H9 (cell line): ENCODE measurements at regions not wholly inside any gene's neighbourhood (a gene's known extent, or its start where the extent isn't known, plus 50 kb on each side); places are given as distances from the start of the nearest gene placed in this dataset.

Source experiments
- DNase-seq: peaks from one replicate; pipeline ENCODE4 v3.0.0-alpha.2; 2017
- H2AFZ ChIP-seq: one replicate; pipeline ENCODE4 v1.6.1; 2013; ENCODE audit warnings: mild to moderate bottlenecking, low read length, control low read depth, moderate library complexity
- H2AK5ac ChIP-seq: 2 replicates; pipeline ENCODE4 v1.6.1; 2013; ENCODE audit warnings: low read length, control low read depth, mixed read lengths; ENCODE audit not compliant: insufficient read length
- H2BK120ac ChIP-seq: one replicate; pipeline ENCODE4 v1.6.1; 2013; ENCODE audit warnings: low read depth, mild to moderate bottlenecking, low read length, control low read depth, inconsistent platforms; ENCODE audit not compliant: poor library complexity, severe bottlenecking
- H2BK12ac ChIP-seq: 2 replicates; pipeline ENCODE4 v1.6.1; 2013; ENCODE audit warnings: low read length, control low read depth, mixed read lengths, low read depth; ENCODE audit not compliant: insufficient read length
- H2BK15ac ChIP-seq: 2 replicates; pipeline ENCODE4 v1.6.1; 2013; ENCODE audit warnings: low read depth, low read length, control low read depth
- H2BK20ac ChIP-seq: one replicate; pipeline ENCODE4 v1.6.1; 2013; ENCODE audit warnings: low read depth, mild to moderate bottlenecking, low read length, control low read depth, inconsistent platforms; ENCODE audit not compliant: poor library complexity, severe bottlenecking
- H2BK5ac ChIP-seq: 2 replicates; pipeline ENCODE4 v1.6.1; 2013; ENCODE audit warnings: low read length, control low read depth, mixed read lengths; ENCODE audit not compliant: insufficient read length
- H3K14ac ChIP-seq: 2 replicates; pipeline ENCODE4 v1.6.1; 2013; ENCODE audit warnings: low read length, control low read depth; ENCODE audit not compliant: insufficient read depth
- H3K18ac ChIP-seq: 2 replicates; pipeline ENCODE4 v1.6.1; 2013; ENCODE audit warnings: low read depth, mild to moderate bottlenecking, mixed read lengths, low read length, control low read depth; ENCODE audit not compliant: insufficient read length
- H3K23ac ChIP-seq: 2 replicates; pipeline ENCODE4 v1.6.1; 2013; ENCODE audit warnings: low read length, control low read depth, mixed read lengths, low read depth; ENCODE audit not compliant: insufficient read length
- H3K23me2 ChIP-seq: 2 replicates; pipeline ENCODE4 v1.6.1; 2013; ENCODE audit warnings: low read depth, mild to moderate bottlenecking, mixed read lengths, low read length, control low read depth; ENCODE audit not compliant: insufficient read length, poor library complexity, severe bottlenecking
- H3K27ac ChIP-seq: 2 replicates; pipeline ENCODE4 v1.5.1; 2013; ENCODE audit warnings: low read length, control low read depth, mixed read lengths, low read depth; ENCODE audit not compliant: insufficient read length
- H3K27me3 ChIP-seq: 2 replicates; pipeline ENCODE4 v1.6.1; 2013; ENCODE audit warnings: low read length, control low read depth, inconsistent platforms; ENCODE audit not compliant: insufficient read depth
- H3K4ac ChIP-seq: 2 replicates; pipeline ENCODE4 v1.6.1; 2013; ENCODE audit warnings: low read depth, mild to moderate bottlenecking, control low read depth, inconsistent platforms, low read length, moderate library complexity
- H3K4me1 ChIP-seq: 2 replicates; pipeline ENCODE4 v1.6.1; 2013; ENCODE audit warnings: low read length, control low read depth, inconsistent platforms; ENCODE audit not compliant: insufficient read depth
- H3K4me2 ChIP-seq: 2 replicates; pipeline ENCODE4 v1.6.1; 2013; ENCODE audit warnings: low read length, control low read depth, mixed read lengths; ENCODE audit not compliant: insufficient read length, insufficient read depth
- H3K56ac ChIP-seq: 2 replicates; pipeline ENCODE4 v1.6.1; 2013; ENCODE audit warnings: low read depth, mild to moderate bottlenecking, mixed read lengths, low read length, control low read depth; ENCODE audit not compliant: insufficient read length
- H3K79me1 ChIP-seq: 2 replicates; pipeline ENCODE4 v1.6.1; 2013; ENCODE audit warnings: low read depth, mild to moderate bottlenecking, moderate library complexity, low read length, control low read depth, inconsistent platforms; ENCODE audit not compliant: insufficient read depth, poor library complexity, severe bottlenecking
- H3K79me2 ChIP-seq: 2 replicates; pipeline ENCODE4 v1.6.1; 2013; ENCODE audit warnings: low read length, control low read depth, inconsistent platforms; ENCODE audit not compliant: insufficient read depth
- H3K9ac ChIP-seq: 2 replicates; pipeline ENCODE4 v1.6.1; 2013; ENCODE audit warnings: low read length, control low read depth, mixed read lengths; ENCODE audit not compliant: insufficient read length; ENCODE audit errors: extremely low read depth
- H3K9me3 ChIP-seq: one replicate; pipeline ENCODE4 v1.6.1; 2013; ENCODE audit warnings: low read depth, low read length, inconsistent platforms; ENCODE audit not compliant: control insufficient read depth
- H3T11ph ChIP-seq: one replicate; pipeline ENCODE4 v1.6.1; 2013; ENCODE audit warnings: mild to moderate bottlenecking, low read length, control low read depth, inconsistent platforms
- H4K20me1 ChIP-seq: one replicate; pipeline ENCODE4 v1.6.1; 2013; ENCODE audit not compliant: control insufficient read depth, insufficient read length, insufficient read depth
- H4K5ac ChIP-seq: 2 replicates; pipeline ENCODE4 v1.6.1; 2013; ENCODE audit warnings: low read depth, mild to moderate bottlenecking, mixed read lengths, low read length, control low read depth; ENCODE audit not compliant: insufficient read length
- H4K8ac ChIP-seq: replicated peaks from 2 replicates; pipeline ENCODE4 v1.6.1; 2013; ENCODE audit warnings: low read length, control low read depth, mixed read lengths, low read depth; ENCODE audit not compliant: insufficient read length
- H4K91ac ChIP-seq: 2 replicates; pipeline ENCODE4 v1.6.1; 2013; ENCODE audit warnings: low read depth, mild to moderate bottlenecking, moderate library complexity, mixed read lengths, low read length, control low read depth; ENCODE audit not compliant: insufficient read length
- H3K27ac Mint-ChIP-seq, 3 experiments: 2 replicates in 2 of 3; 3 replicates in 1 of 3; pipeline ENCODE4 v1.8.0; 2020 to 2021; ENCODE audit warnings: mixed read lengths in 3 of 3, mild to moderate bottlenecking in 1 of 3, moderate library complexity in 1 of 3
- H3K27me3 Mint-ChIP-seq: 2 replicates; pipeline ENCODE4 v1.8.0; 2021; ENCODE audit warnings: low read depth, mild to moderate bottlenecking, moderate library complexity, mixed read lengths
- H3K36me3 Mint-ChIP-seq, 3 experiments: 2 replicates in 2 of 3; 3 replicates in 1 of 3; pipeline ENCODE4 v1.8.0; 2020 to 2021; ENCODE audit warnings: low read depth in 3 of 3, mixed read lengths in 3 of 3; ENCODE audit not compliant: insufficient read depth in 1 of 3
- H3K4me1 Mint-ChIP-seq, 2 experiments: 2 replicates each; pipeline ENCODE4 v1.8.0; 2020; ENCODE audit warnings: mixed read lengths in 2 of 2
- H3K4me3 Mint-ChIP-seq, 2 experiments: 2 replicates in 1 of 2; 3 replicates in 1 of 2; pipeline ENCODE4 v1.8.0; 2020 to 2021; ENCODE audit warnings: mild to moderate bottlenecking in 2 of 2, mixed read lengths in 2 of 2, moderate library complexity in 1 of 2
- H3K9me3 Mint-ChIP-seq, 2 experiments: 2 replicates in 1 of 2; 3 replicates in 1 of 2; pipeline ENCODE4 v1.8.0; 2020; ENCODE audit warnings: mild to moderate bottlenecking in 2 of 2, mixed read lengths in 2 of 2, moderate library complexity in 1 of 2
- WGBS: extraction: QIAGEN DNeasy Blood & Tissue Kit; methylation state at CpG from one replicate; pipeline ENCODE4 v1.1.7; 2013; ENCODE audit warnings: missing lambda C conversion rate, low lambda C conversion rate, mixed read lengths; ENCODE audit not compliant: insufficient read length; ENCODE audit errors: extremely low coverage; 5-methylcytosine and 5-hydroxymethylcytosine counted together
- TF ChIP-seq, protein P1 (sequence below): fragments of 200-600 bp; sonication (generic); conservative IDR thresholded peaks from 3 replicates; pipeline ENCODE4 v1.8.0; 2021; ENCODE audit warnings: antibody characterized with exemption, mild to moderate bottlenecking

DNA sequence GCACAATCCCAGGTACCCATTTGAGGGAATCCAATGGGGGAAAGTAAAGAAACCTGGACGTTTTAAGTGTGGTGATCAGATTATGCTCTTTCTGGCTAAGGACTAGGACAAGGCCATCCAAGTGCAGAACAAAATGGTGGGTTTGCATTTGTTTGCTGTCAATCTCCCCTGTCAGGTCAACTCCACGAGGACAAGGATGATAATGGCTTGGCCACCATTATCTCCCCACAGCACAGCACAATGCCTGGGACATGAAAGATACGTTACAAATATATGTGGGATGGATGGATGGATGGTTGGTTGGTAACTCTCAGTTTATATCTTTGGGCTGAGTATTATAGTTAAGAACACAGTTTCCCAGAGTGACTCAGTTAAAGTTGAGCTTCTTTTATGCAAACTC is 526.9 kb downstream of the NPIPA7 start:
- H3K36me3 Mint-ChIP-seq, result no peaks in the 10 kb centered on the region
- H2BK120ac ChIP-seq, result no peak overlapping the region
- no peaks in the 10 kb centered on the region for H3K23me2 ChIP-seq
- no peak overlapping the region for H2BK12ac ChIP-seq
- no peak overlapping the region for H4K5ac ChIP-seq
- no peak overlapping the region for H2BK5ac ChIP-seq
- no peak overlapping the region for H2BK20ac ChIP-seq
- H2AFZ ChIP-seq, result no peak overlapping the region
- H3T11ph ChIP-seq, result no peak overlapping the region
- H3K9ac ChIP-seq, result no peak overlapping the region
- no peaks in the 10 kb centered on the region for H4K20me1 ChIP-seq
- H2AK5ac ChIP-seq, result no peak overlapping the region
- no peak for DNase-seq
- no peak overlapping the region for H3K27ac Mint-ChIP-seq
- TF ChIP-seq, protein P1, sequence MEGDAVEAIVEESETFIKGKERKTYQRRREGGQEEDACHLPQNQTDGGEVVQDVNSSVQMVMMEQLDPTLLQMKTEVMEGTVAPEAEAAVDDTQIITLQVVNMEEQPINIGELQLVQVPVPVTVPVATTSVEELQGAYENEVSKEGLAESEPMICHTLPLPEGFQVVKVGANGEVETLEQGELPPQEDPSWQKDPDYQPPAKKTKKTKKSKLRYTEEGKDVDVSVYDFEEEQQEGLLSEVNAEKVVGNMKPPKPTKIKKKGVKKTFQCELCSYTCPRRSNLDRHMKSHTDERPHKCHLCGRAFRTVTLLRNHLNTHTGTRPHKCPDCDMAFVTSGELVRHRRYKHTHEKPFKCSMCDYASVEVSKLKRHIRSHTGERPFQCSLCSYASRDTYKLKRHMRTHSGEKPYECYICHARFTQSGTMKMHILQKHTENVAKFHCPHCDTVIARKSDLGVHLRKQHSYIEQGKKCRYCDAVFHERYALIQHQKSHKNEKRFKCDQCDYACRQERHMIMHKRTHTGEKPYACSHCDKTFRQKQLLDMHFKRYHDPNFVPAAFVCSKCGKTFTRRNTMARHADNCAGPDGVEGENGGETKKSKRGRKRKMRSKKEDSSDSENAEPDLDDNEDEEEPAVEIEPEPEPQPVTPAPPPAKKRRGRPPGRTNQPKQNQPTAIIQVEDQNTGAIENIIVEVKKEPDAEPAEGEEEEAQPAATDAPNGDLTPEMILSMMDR, result no peak
- H3K9me3 ChIP-seq, result no peaks in the 10 kb centered on the region
- H4K8ac ChIP-seq, result no peak overlapping the region
- WGBS, result no CpG with 5 or more reads among the region's 3 CpGs
- H3K18ac ChIP-seq, result no peak overlapping the region
- H3K4ac ChIP-seq, result no peak overlapping the region
- no peaks in the 10 kb centered on the region for H3K4me1 Mint-ChIP-seq
- no peak overlapping the region for H3K56ac ChIP-seq
- H3K79me1 ChIP-seq, result no peaks in the 10 kb centered on the region
- H3K27me3 Mint-ChIP-seq, result peaks cover 11% of the 10 kb centered on the region
- no peaks in the 10 kb centered on the region for H3K79me2 ChIP-seq
- H3K27me3 ChIP-seq, result no peaks in the 10 kb centered on the region
- no peak overlapping the region for H3K4me3 Mint-ChIP-seq
- H3K27ac ChIP-seq, result no peak overlapping the region
- H3K4me2 ChIP-seq, result no peak overlapping the region
- H3K14ac ChIP-seq, result no peak overlapping the region
- no peaks in the 10 kb centered on the region for H3K4me1 ChIP-seq
- no peak overlapping the region for H3K23ac ChIP-seq
- H3K9me3 Mint-ChIP-seq, result no peaks in the 10 kb centered on the region
- no peak overlapping the region for H4K91ac ChIP-seq
- H2BK15ac ChIP-seq, result no peak overlapping the region
